ENCODE measurements at regions not wholly inside any gene's neighbourhood (a gene's known extent, or its start where the extent isn't known, plus 50 kb on each side); places are given as distances from the start of the nearest gene placed in this dataset.

GRCh38 chr5:14948383-14948782, 76.8 kb upstream of the ANKH start:
- H3K4ac ChIP-seq (ENCODE audit: low read depth, low read length) = no peak overlapping the region
- intact Hi-C loops (cut with micrococcal nuclease) (no loop called here), in situ Hi-C loops (cut with MboI; ENCODE audit: low sequenced_read_pairs) (no loop called here), dilution Hi-C loops (cut with HindIII; ENCODE audit: low sequenced_read_pairs, unreplicated experiment) (no loop called here)
- no peaks in the 10 kb centered on the region for H3K79me1 ChIP-seq (ENCODE audit: low read depth in 1 of 2, low read length in 2 of 2)
- TF ChIP-seq CTCF (conservative IDR thresholded peaks at IDR 0.05; ENCODE audit: low read depth, low read length) (no peak), MAZ (IDR thresholded peaks at IDR 0.05; ENCODE audit: borderline replicate concordance, low read depth, low read length) (no peak), NFE2L2 (IDR thresholded peaks at IDR 0.05; ENCODE audit: low read depth, low read length) (no peak)
- H3K14ac ChIP-seq (replicated peaks; ENCODE audit: low read depth, low read length) = no peak overlapping the region
- H4K91ac ChIP-seq (ENCODE audit: insufficient read depth, low read depth, low read length) = no peak overlapping the region
- H3K4me2 ChIP-seq (ENCODE audit: low read depth, low read length) = no peak overlapping the region
- H2AFZ ChIP-seq (replicated peaks; ENCODE audit: low read length, poor library complexity) = no peak overlapping the region
- H3K9me3 ChIP-seq (ENCODE audit: control insufficient read depth, insufficient read depth, low read length) = no peaks in the 10 kb centered on the region
- no peaks in the 10 kb centered on the region for H4K20me1 ChIP-seq (ENCODE audit: insufficient read depth, low read length)
- no peak overlapping the region for H4K5ac ChIP-seq (ENCODE audit: low read depth, low read length)
- no peak overlapping the region for H4K8ac ChIP-seq (ENCODE audit: low read depth in 2 of 2, low read length in 2 of 2)
- no peak overlapping the region for H2BK20ac ChIP-seq (ENCODE audit: low read depth, low read length)
- DNase-seq (no peak), ATAC-seq (ENCODE audit: low read depth) (no peak)
- 29% methylated on average over 2 of the region's 4 CpGs; no CpG with 5 or more reads in 1 of the 2 experiments for WGBS, 2 experiments (ENCODE audit: extremely low coverage in 2 of 2, insufficient read length in 1 of 2)
- ChIA-PET CTCF (no interaction called here), POLR2A (ENCODE audit: unreplicated experiment) (no interaction called here)
- no peaks in the 10 kb centered on the region; the same call in 1 of the 2 replicates for H3K9me1 ChIP-seq (ENCODE audit: insufficient read depth, low read length)
- no peaks in the 10 kb centered on the region for H3K4me1 ChIP-seq (ENCODE audit: control insufficient read depth, insufficient read depth, low read length)
- peaks cover 10% of the 10 kb centered on the region for H3K27me3 ChIP-seq (ENCODE audit: control insufficient read depth, insufficient read depth, low read length)
- no peak overlapping the region for H2BK5ac ChIP-seq (ENCODE audit: low read depth, low read length, poor library complexity, severe bottlenecking)
- BruUV-seq (replicated peaks) = no TSS peak
- H3K27ac ChIP-seq (ENCODE audit: insufficient read depth, low read length) = no peak overlapping the region
- no peak overlapping the region for H2AK5ac ChIP-seq (ENCODE audit: low read depth, low read length)
- no peak overlapping the region for H3K9ac ChIP-seq (ENCODE audit: low read depth, low read length)
- H3K4me3 ChIP-seq (ENCODE audit: insufficient read depth, low read depth, low read length) = no peak overlapping the region
- H2BK120ac ChIP-seq (ENCODE audit: low read depth, low read length) = no peak overlapping the region
- H3K23ac ChIP-seq (ENCODE audit: low read depth, low read length) = no peak overlapping the region
- H3K56ac ChIP-seq (ENCODE audit: extremely low read depth, insufficient read depth, low read length) = no peak overlapping the region
- H3K18ac ChIP-seq (ENCODE audit: low read depth, low read length) = no peak overlapping the region
- H2BK15ac ChIP-seq (ENCODE audit: low read depth, low read length) = no peak overlapping the region
- H2AK9ac ChIP-seq (replicated peaks; ENCODE audit: low read depth, low read length, poor library complexity) = no peak overlapping the region
- no peaks in the 10 kb centered on the region for H3K36me3 ChIP-seq (ENCODE audit: control insufficient read depth, insufficient read depth, low read length)

Data from IMR-90 (cell line).